ENCODE measurements at regions not wholly inside any gene's neighbourhood (a gene's known extent, or its start where the extent isn't known, plus 50 kb on each side); places are given as distances from the start of the nearest gene placed in this dataset.

- TF ChIP-seq CTCF (IDR thresholded peaks at IDR 0.05; ENCODE audit: insufficient read depth, low read depth, low read length) (no peak), EZH2 (IDR thresholded peaks at IDR 0.05; ENCODE audit: insufficient read depth, low read length) (no peak)
Observed at GRCh38 chr13:74064805-74065312, 69.3 kb downstream of the KLF12 start.
